ENCODE measurements at regions not wholly inside any gene's neighbourhood (a gene's known extent, or its start where the extent isn't known, plus 50 kb on each side); places are given as distances from the start of the nearest gene placed in this dataset.

DNA sequence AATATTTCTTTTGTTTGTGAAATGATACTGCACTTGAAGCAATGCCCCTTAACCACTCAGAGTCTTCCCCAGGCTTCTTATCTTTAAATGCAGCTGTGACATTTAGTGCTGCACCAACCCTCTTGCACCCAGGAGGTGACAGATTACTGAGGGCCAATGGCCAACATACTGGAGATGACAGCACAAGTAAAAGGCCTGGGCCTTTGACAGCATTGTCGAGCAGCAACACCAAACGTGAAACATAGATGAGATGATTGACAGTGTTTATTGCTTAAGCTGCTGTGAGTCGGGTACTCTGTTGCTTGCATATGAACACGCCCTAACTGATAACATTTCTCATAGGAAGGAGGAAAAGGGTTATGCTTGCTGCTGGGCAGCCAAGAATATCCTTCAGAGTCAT is 80.3 kb downstream of the THNSL2 start:
- Histone ChIP-seq H3K27me3 (no peaks in the 10 kb centered on the region), H3K9me3 (no peaks in the 10 kb centered on the region), H3K4me1 (no peaks in the 10 kb centered on the region), H3K36me3 (no peaks in the 10 kb centered on the region), H3K4me3 (no peak overlapping the region), H3K27ac (no peak overlapping the region)
- no peak for DNase-seq
- 25 to 71% methylated on average over 4 of the region's 4 CpGs for WGBS, 2 donors
- TF ChIP-seq POLR2A (IDR thresholded peaks at IDR 0.05) (no peak), CTCF (IDR thresholded peaks at IDR 0.05) (no peak), EP300 (IDR thresholded peaks at IDR 0.05) (no peak), POLR2AphosphoS5 (IDR thresholded peaks at IDR 0.05) (no peak)
- intact Hi-C loops (cut with DNase I) = no loop called here

DNA sequence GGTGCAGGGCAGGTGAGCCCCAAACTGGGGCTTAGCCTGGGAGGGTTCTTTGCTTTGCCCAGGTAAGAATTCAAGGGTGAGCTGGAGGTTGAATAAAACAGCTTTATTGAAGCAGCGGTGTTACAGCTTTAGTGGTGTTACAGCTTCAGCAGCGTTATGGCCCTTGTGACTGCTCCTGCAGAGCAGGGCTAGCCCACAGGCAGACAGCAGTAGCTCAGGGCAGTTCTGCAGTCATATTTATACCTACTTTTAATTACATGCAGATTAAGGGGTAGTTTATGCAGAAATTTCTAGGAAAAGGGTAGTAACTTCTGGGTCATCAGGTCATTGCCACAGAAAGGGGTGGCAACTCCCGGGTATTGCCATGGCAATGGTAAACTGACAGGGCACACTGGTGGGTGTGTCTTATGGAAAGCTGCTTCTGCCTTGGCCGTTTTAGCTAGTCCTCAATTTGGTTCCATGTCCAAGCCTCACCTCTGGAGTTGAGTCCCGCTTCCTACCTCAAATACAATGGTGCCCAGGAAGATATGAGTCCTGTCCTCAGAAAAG is 78.2 kb downstream of the THNSL2 start:
- Histone ChIP-seq H3K9me3 (no peaks in the 10 kb centered on the region), H3K36me3 (no peaks in the 10 kb centered on the region), H3K27me3 (no peaks in the 10 kb centered on the region), H3K27ac (no peak overlapping the region), H3K4me1 (no peaks in the 10 kb centered on the region), H3K4me3 (no peak overlapping the region)
- TF ChIP-seq POLR2AphosphoS5 (IDR thresholded peaks at IDR 0.05) = no peak
- intact Hi-C loops (cut with DNase I) = no loop called here
- 46 to 76% methylated on average over 5 of the region's 5 CpGs for WGBS, 2 donors
- DNase-seq = no peak

GRCh38 chr2:88247531-88247930 is 77.4 kb downstream of the THNSL2 start:
- Histone ChIP-seq H3K36me3 (no peaks in the 10 kb centered on the region), H3K4me3 (no peak overlapping the region), H3K9me3 (no peaks in the 10 kb centered on the region), H3K27ac (no peak overlapping the region), H3K27me3 (no peaks in the 10 kb centered on the region), H3K4me1 (no peaks in the 10 kb centered on the region)
- no peak for TF ChIP-seq CTCF (IDR thresholded peaks at IDR 0.05)
- TF ChIP-seq POLR2A (IDR thresholded peaks at IDR 0.05) = no peak
- no peak for TF ChIP-seq EP300 (IDR thresholded peaks at IDR 0.05)
- TF ChIP-seq POLR2AphosphoS5 (IDR thresholded peaks at IDR 0.05) = no peak
- DNase-seq = no peak
- intact Hi-C loops (cut with DNase I) = no loop called here
- 83 to 85% methylated on average over 6 of the region's 6 CpGs for WGBS, 2 donors

DNA sequence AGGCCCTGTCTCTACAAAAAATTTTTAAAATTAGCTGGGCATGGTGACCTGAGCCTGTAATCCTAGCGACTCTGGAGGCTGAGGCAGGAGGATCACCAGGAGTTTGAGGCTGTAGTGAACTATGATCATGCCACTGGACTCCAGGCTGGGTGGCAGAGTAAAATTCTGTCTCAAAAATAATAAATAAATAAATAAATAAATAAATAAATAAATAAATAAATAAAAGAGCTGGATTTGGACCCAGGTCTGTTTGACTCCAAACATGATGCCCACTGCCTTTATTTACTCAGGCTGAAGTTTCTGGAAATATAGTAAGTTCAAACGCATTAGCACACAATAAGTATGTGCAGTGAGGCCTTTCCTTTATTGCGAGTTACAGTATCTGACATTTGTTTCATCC is 75.0 kb downstream of the THNSL2 start:
- intact Hi-C loops (cut with DNase I) = no loop called here
- no peak for DNase-seq
- WGBS, 2 donors = 87 to 96% methylated on average over 3 of the region's 3 CpGs

GRCh38 chr2:88239781-88240180 is 69.6 kb downstream of the THNSL2 start:
- no peak for DNase-seq

More for the DNA sequence above, 75.0 kb downstream of the THNSL2 start:
- TF ChIP-seq POLR2A (IDR thresholded peaks at IDR 0.05) = no peak
- TF ChIP-seq EP300 (IDR thresholded peaks at IDR 0.05) = no peak
- no peak for TF ChIP-seq CTCF (IDR thresholded peaks at IDR 0.05)
- no peak for TF ChIP-seq POLR2AphosphoS5 (IDR thresholded peaks at IDR 0.05)
- Histone ChIP-seq H3K4me1 (no peaks in the 10 kb centered on the region), H3K4me3 (no peak overlapping the region), H3K9me3 (no peaks in the 10 kb centered on the region), H3K27me3 (no peaks in the 10 kb centered on the region), H3K36me3 (no peaks in the 10 kb centered on the region), H3K27ac (no peak overlapping the region)

More at GRCh38 chr2:88239781-88240180, 69.6 kb downstream of the THNSL2 start:
- Histone ChIP-seq H3K9me3 (no peaks in the 10 kb centered on the region), H3K27me3 (no peaks in the 10 kb centered on the region), H3K4me3 (no peak overlapping the region), H3K4me1 (no peaks in the 10 kb centered on the region), H3K27ac (no peak overlapping the region), H3K36me3 (no peaks in the 10 kb centered on the region)
- intact Hi-C loops (cut with DNase I) = no loop called here
- TF ChIP-seq CTCF (IDR thresholded peaks at IDR 0.05) = no peak
- no peak for TF ChIP-seq POLR2AphosphoS5 (IDR thresholded peaks at IDR 0.05)
- TF ChIP-seq POLR2A (IDR thresholded peaks at IDR 0.05) = no peak
- no peak for TF ChIP-seq EP300 (IDR thresholded peaks at IDR 0.05)
- 65 to 78% methylated on average over 11 of the region's 11 CpGs for WGBS, 2 donors

Measured in sigmoid colon (tissue), 6 donors.